Spinal cord (tissue), 9 donors: ENCODE measurements at regions not wholly inside any gene's neighbourhood (a gene's known extent, or its start where the extent isn't known, plus 50 kb on each side); places are given as distances from the start of the nearest gene placed in this dataset.

Experiments used
- DNase-seq, 6 donors: peaks; one replicate each; pipeline versions ENCODE4 v3.0.0 to v3.0.0-alpha.2; 2013 to 2015; ENCODE audit warnings: low spot score in 6 of 6, low read depth in 4 of 6
- H3K27ac ChIP-seq: one replicate; pipeline ENCODE4 v1.5.1; 2013; ENCODE audit warnings: low read depth, low read length, control low read depth
- H3K27me3 ChIP-seq: one replicate; pipeline ENCODE4 v1.6.1; 2013; ENCODE audit warnings: low read length; ENCODE audit not compliant: control insufficient read depth, insufficient read depth
- H3K36me3 ChIP-seq: one replicate; pipeline ENCODE4 v1.6.1; 2013; ENCODE audit warnings: low read length; ENCODE audit not compliant: control insufficient read depth, insufficient read depth
- H3K4me1 ChIP-seq: one replicate; pipeline ENCODE4 v1.6.1; 2013; ENCODE audit warnings: low read length; ENCODE audit not compliant: control insufficient read depth, insufficient read depth
- H3K4me3 ChIP-seq: one replicate; pipeline ENCODE4 v1.5.1; 2013; ENCODE audit warnings: low read depth, low read length, control low read depth
- H3K9me3 ChIP-seq: one replicate; pipeline ENCODE4 v1.6.1; 2013; ENCODE audit warnings: low read length; ENCODE audit not compliant: control insufficient read depth, insufficient read depth
- whole genome bisulfite sequencing: methylation state at CpG from one replicate; pipeline ENCODE4 v1.1.5; 2013; ENCODE audit warnings: missing lambda C conversion rate; ENCODE audit not compliant: insufficient coverage; 5-methylcytosine and 5-hydroxymethylcytosine counted together
- donor health status: healthy.

- Histone ChIP-seq H3K9me3 (no peaks in the 10 kb centered on the region), H3K4me3 (no peak overlapping the region), H3K27ac (no peak overlapping the region), H3K27me3 (no peaks in the 10 kb centered on the region), H3K36me3 (no peaks in the 10 kb centered on the region), H3K4me1 (peaks cover 11% of the 10 kb centered on the region)
- no peak for DNase-seq
- WGBS: 58% methylated on average over 3 of the region's 13 CpGs
Observed at GRCh38 chr2:234438305-234438977, 58.4 kb downstream of the ARL4C start.

- no peak overlapping the region for H3K27ac ChIP-seq
- no peaks in the 10 kb centered on the region for H3K9me3 ChIP-seq
- 31% methylated on average over 8 of the region's 11 CpGs for WGBS
- peak in 3 of 6 donors; percentile 25 to 79 (median 71) for DNase-seq
- H3K27me3 ChIP-seq: no peaks in the 10 kb centered on the region
- H3K36me3 ChIP-seq: no peaks in the 10 kb centered on the region
- H3K4me3 ChIP-seq: no peak overlapping the region
- peaks cover 11% of the 10 kb centered on the region for H3K4me1 ChIP-seq
Observed at GRCh38 chr2:234437642-234438304, 59.1 kb downstream of the ARL4C start.

- Histone ChIP-seq H3K9me3 (no peaks in the 10 kb centered on the region), H3K27me3 (no peaks in the 10 kb centered on the region), H3K4me3 (no peak overlapping the region), H3K27ac (no peak overlapping the region), H3K4me1 (peaks cover 11% of the 10 kb centered on the region), H3K36me3 (no peaks in the 10 kb centered on the region)
- DNase-seq: no peak
- WGBS: 97% methylated on average over 6 of the region's 6 CpGs
Observed at GRCh38 chr2:234436482-234436837, 60.4 kb downstream of the ARL4C start.

- H3K9me3 ChIP-seq: no peaks in the 10 kb centered on the region
- WGBS: 92% methylated on average over 4 of the region's 7 CpGs
- peaks cover 11% of the 10 kb centered on the region for H3K4me1 ChIP-seq
- no peak for DNase-seq
- H3K36me3 ChIP-seq: no peaks in the 10 kb centered on the region
- no peak overlapping the region for H3K4me3 ChIP-seq
- H3K27ac ChIP-seq: no peak overlapping the region
- no peaks in the 10 kb centered on the region for H3K27me3 ChIP-seq
Observed at GRCh38 chr2:234435836-234436481, 60.9 kb downstream of the ARL4C start.

- Histone ChIP-seq H3K27me3 (no peaks in the 10 kb centered on the region), H3K4me3 (no peak overlapping the region), H3K27ac (no peak overlapping the region), H3K36me3 (no peaks in the 10 kb centered on the region), H3K4me1 (peaks cover 7% of the 10 kb centered on the region), H3K9me3 (no peaks in the 10 kb centered on the region)
- WGBS: no CpG with 5 or more reads among the region's 3 CpGs
- no peak for DNase-seq
Observed at GRCh38 chr2:234433201-234433600, 63.7 kb downstream of the ARL4C start.

- Histone ChIP-seq H3K36me3 (no peaks in the 10 kb centered on the region), H3K4me3 (no peak overlapping the region), H3K27me3 (no peaks in the 10 kb centered on the region), H3K4me1 (no peaks in the 10 kb centered on the region), H3K9me3 (no peaks in the 10 kb centered on the region), H3K27ac (no peak overlapping the region)
- 20% methylated on average over 1 of the region's 2 CpGs for WGBS
- no peak for DNase-seq
Observed at GRCh38 chr2:234430871-234431270, 66.0 kb downstream of the ARL4C start.

- Histone ChIP-seq H3K9me3 (no peaks in the 10 kb centered on the region), H3K36me3 (no peaks in the 10 kb centered on the region), H3K4me3 (no peak overlapping the region), H3K27ac (no peak overlapping the region), H3K4me1 (no peaks in the 10 kb centered on the region), H3K27me3 (no peaks in the 10 kb centered on the region)
- DNase-seq: no peak
- 51% methylated on average over 5 of the region's 5 CpGs for WGBS
Observed at GRCh38 chr2:234429265-234429664, 67.6 kb downstream of the ARL4C start.

- Histone ChIP-seq H3K27me3 (no peaks in the 10 kb centered on the region), H3K27ac (no peak overlapping the region), H3K4me3 (no peak overlapping the region), H3K36me3 (no peaks in the 10 kb centered on the region), H3K4me1 (no peaks in the 10 kb centered on the region), H3K9me3 (no peaks in the 10 kb centered on the region)
- WGBS: 74% methylated on average over 12 of the region's 15 CpGs
- no peak for DNase-seq
Observed at GRCh38 chr2:234427081-234428061, 69.5 kb downstream of the ARL4C start.

GRCh38 chr2:234426616-234427015 is 70.3 kb downstream of the ARL4C start:
- DNase-seq: no peak
- no peaks in the 10 kb centered on the region for H3K36me3 ChIP-seq
- 95% methylated on average over 2 of the region's 4 CpGs for WGBS
- H3K9me3 ChIP-seq: no peaks in the 10 kb centered on the region
- H3K27me3 ChIP-seq: no peaks in the 10 kb centered on the region
- H3K27ac ChIP-seq: no peak overlapping the region
- no peak overlapping the region for H3K4me3 ChIP-seq
- no peaks in the 10 kb centered on the region for H3K4me1 ChIP-seq
